NCI-H510A treated with DMSO at 0.1 percent for 48 hours (cell line): ENCODE measurements at regions not wholly inside any gene's neighbourhood (a gene's known extent, or its start where the extent isn't known, plus 50 kb on each side); places are given as distances from the start of the nearest gene placed in this dataset.
"Not testable (repeated sequence)": the region's sequence is repeated elsewhere in the genome, so short reads cannot be mapped to it uniquely, and the experiment has no call there.

Source experiments
- DNase-seq: peaks from one replicate; lab custom pipeline; 2025; lab: John Stamatoyannopoulos, UW

GRCh38 chr2:16053437-16054257, 113.3 kb downstream of the MYCN start:
- no peak for DNase-seq

GRCh38 chr2:16052571-16053052, 112.3 kb downstream of the MYCN start:
- DNase-seq: not testable (repeated sequence)

DNA sequence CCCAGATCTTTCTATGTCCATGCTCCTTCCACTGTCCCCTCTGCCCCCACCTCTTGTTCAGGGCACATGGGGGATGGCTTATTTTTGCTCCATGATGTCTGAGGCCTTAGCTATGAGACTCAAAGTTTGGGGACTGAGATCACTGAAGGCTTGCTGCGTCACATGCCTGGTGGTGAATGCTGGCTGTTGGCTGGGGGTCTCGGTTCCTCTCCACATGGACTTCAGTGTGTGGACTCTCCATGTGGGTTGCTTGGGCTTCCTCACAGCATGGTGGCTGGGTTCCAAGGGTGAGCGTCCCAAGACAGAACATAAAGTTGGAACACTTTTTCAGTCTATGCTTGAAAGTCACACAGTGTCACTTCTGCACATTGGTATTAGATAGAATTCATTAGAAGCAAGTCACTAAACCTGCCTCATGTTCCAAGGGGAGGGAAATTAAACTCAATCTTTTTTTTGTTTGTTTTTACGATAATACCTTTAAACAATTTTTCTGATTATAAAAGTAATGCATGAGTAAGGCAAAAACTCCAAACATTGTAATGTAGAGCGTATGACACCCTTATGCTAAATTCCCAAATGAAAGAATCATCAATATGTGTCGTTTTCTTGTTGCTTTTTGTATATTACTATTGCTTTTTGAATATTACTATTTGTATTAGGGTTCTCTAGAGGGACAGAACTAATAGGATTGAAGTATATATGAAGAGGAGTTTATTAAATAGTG, 111.7 kb downstream of the MYCN start:
- no peak for DNase-seq

DNA sequence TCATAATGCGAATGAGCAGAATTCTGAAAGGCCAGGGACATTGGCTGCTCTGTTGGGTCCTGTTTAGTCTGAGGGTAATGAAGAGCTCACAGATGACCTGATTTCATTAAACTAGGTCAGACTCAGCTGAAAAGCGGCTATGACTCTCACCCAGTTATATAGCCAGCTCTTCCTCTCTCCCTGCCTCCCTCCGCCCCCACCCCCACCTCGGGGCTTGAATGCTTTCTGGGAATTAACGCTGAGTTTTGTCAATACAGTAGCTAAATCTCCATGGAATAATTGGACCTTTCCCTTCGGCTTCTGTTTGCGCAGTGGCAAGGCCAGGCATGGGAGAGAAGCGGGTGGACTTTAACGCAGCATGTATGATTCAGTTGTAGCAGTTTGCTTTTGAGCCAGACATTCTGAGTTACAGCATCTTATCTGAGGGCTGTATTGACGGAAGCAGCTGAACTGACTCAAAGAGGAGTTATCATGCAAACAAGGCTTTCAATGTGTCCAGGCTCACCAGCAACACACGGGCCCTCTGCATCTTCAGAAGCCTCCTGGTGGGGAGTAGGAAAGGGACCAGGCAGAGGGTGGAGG, 110.6 kb downstream of the MYCN start:
- DNase-seq: no peak

GRCh38 chr2:16050261-16050907, 110.0 kb downstream of the MYCN start:
- no peak for DNase-seq

DNA sequence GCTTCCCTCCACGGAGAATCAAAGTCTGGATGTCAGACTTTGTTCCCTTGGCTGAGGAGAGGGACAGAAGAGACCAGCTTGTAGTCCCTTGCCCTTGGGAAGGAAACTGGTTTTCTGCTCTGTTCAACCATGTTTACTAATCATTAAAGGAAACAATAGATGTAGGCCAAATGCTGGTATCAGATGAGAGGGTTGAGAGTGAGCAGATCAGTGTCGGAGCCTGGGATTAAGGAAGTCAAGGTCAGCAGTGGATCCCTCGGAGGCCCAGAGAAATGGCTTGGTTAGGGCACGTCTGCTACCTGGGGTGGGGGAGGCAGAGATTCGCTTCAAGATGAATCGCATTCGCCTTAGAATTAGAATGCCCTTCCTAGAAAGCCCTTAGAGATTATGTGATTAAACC, 109.1 kb downstream of the MYCN start:
- DNase-seq: no peak

DNA sequence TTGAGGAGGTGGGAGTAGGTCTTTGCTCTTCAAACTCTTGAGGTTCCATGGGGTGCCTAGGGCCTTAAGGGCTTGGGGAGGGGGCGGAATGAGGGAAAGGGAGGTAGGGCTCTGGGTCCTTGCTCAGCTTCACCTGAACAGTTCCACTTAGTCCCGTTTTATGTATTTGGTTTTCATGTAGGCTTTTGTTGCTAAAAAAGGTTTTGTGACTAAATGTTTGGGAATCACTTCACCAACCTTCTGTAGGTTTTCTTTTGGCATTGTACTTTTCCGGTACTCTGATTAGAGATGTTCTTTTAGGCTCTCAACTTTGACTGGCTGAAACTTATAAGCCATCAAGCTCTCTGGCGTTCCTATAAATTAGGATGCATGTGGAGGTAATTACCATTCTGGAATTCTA, 108.1 kb downstream of the MYCN start:
- no peak for DNase-seq

DNA sequence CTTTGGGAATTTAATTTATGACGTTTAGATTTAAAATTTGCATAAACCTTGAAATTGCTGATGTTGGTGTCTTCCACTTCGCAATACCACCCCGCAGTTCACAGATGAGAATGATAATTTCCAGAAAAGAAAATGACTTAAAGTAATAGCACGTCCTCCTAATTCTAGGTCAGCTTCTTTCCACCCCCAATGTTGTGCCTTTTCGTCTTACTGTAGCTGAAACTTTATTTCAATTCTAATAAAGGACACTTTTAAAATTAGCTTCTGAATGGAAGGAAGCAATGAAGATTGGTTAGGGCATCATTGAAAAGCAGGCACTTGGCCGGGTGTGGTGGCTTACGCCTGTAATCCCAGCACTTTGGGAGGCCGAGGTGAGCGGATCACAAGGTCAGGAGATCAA, 107.4 kb downstream of the MYCN start:
- no peak for DNase-seq

- DNase-seq: no peak
Measured at GRCh38 chr2:16046649-16047048, 106.3 kb downstream of the MYCN start.

GRCh38 chr2:16045653-16046352, 105.5 kb downstream of the MYCN start:
- DNase-seq: no peak

- no peak for DNase-seq
Measured at GRCh38 chr2:16044946-16045456, 104.7 kb downstream of the MYCN start.

- no peak for DNase-seq
Measured at GRCh38 chr2:16043627-16044026, 103.3 kb downstream of the MYCN start.

GRCh38 chr2:16043192-16043591, 102.8 kb downstream of the MYCN start:
- no peak for DNase-seq

DNA sequence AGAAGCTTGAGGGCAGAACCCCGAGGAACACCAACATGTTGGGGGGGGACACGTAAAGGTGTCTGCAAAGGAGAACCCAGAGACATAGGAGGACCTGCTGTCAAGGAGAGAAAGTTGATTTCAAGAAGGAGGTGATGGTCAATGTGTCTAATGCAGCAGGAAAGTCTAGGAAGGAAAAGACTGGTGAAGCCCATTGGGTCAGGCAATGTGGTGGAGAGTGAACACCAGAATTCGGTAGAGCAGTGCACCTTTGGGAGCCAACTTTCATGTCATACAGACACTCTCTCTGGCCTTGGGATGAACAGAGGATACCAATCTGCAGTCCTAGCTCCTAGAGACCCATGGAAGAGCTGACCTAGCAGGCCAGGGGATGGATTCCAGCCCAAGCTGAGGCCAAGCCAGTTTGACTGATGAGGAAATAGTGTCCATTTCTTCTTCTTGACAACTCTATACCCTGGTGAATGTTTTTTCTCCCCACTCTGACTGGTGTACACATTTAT, 101.9 kb downstream of the MYCN start:
- DNase-seq: no peak

DNA sequence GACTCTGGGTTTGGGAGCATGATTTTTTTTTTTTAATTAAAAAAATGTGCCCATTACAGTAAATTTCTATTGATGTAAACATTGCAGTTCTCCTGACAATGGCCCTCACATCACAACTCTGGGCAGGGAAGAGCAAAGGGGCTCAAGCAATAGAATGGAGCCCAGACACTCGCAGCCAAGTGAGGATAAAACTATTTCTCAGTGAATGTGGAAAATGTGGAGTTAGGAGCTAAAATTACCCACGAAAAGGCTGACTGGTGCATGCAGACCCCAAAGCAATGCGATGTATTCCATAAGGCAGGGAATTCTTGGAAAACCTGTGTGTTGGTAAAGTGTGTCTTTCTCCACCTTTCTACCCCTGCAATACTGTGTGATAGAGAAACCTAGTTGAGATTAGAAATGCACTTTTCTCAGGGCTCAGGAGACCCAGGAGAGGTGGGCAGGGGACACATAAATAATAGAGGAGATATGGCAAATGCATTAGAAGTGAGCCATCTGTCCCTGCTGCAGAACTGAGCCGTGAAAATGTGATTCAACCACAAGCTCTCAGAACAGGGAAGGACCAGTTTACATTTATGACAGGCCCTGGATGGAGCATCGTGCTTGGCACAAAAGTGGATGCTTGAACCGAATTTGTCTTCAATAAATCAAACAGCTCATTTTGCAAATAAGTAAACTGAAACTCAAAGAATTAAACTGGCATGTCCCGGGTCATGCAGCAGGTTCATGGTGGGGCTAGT, 100.1 kb downstream of the MYCN start:
- DNase-seq: no peak

DNA sequence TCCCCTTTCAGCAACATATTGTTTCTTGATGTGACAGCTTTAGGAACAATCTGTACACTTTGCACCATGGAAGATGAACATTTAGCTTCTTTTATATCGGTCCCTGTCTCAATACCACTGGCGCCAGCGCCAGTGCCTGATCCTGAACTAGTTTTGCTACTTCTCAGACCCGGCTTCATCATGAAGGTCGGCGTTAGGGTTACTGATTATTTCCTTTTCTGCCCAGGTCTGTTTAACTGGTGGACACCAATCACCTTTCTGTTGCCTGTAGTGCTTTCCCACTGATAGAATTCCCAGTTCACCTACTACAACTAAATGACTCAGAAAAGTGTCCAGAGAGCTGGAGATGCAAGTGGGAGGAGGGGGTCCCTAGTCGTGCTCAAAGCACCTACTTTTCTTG, 99.5 kb downstream of the MYCN start:
- DNase-seq: no peak

- no peak for DNase-seq
Measured at GRCh38 chr2:16039055-16039454, 98.7 kb downstream of the MYCN start.

- no peak for DNase-seq
Measured at GRCh38 chr2:16038621-16039020, 98.3 kb downstream of the MYCN start.

DNA sequence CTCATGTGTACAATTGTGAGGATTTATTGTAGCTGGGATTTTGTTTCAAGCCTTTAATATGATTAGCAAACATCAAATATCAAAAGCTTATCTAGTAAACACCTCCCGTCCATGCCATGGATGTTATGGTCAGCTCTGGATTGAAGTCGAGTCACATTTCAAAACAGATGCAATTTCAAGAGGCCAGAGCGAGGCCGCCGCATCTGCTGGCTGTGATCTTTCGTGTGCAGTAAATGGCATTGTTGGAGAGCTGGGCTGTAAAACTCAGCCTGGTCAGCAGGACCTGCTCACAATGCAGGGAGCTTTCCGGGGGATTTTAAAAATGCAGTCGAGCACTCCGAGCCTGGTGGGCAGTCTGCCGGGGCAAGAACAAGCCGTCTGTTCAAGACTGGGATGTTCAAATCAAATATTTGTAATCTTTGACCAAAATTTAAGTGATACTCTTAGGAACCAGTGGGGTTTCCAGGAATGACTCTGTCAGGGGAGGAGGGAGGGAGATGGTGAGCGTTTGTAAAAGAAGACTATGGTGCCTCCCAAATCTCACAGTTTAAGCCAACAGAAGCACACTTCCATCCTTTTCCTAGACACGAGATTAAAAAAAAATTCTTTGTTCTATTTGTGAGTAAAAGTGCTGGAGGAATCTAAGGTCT, 97.6 kb downstream of the MYCN start:
- DNase-seq: peak; percentile 14

DNA sequence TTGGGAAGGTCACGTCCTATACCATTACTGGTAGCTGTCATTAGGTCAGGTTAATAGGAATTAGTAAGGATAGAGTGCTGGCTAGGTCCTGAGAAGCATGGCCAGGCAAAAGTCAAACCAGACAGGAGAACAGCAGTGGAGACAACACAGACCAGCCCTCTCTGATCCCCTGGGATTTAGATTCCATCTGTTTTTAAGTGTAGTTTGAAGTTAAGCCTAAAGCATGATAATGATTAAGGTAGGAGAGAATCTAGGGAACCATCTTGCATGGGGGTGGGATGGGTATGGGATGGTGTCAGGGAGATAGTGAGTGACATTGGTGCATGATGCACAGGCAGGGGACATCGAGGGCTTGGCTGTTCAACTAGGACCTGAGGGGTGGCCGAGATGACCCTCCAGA, 96.6 kb downstream of the MYCN start:
- no peak for DNase-seq
